ENCODE measurements at regions not wholly inside any gene's neighbourhood (a gene's known extent, or its start where the extent isn't known, plus 50 kb on each side); places are given as distances from the start of the nearest gene placed in this dataset.
"Not testable (repeated sequence)": the region's sequence is repeated elsewhere in the genome, so short reads cannot be mapped to it uniquely, and the experiment has no call there.

DNA sequence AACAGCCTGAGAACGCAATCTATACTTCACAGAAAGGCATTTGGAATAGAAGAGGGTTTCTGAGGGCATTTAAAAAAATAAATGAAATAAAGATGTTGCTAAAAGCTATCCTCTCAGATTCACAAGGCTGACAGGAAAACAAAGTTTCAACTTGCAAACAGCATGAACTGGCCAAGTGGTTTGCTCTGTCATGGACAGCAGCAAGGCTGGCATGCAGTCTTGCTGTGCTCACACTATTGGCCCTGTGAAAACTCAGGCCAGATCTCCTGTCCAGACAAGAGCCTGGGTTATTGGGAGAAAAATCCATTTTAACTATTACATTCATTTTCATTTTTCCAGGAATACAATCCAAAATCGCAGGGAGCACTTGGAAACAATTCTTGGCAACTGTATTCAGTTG lies 506.2 kb upstream of the SLC35B3 start:
- no peak for DNase-seq

DNA sequence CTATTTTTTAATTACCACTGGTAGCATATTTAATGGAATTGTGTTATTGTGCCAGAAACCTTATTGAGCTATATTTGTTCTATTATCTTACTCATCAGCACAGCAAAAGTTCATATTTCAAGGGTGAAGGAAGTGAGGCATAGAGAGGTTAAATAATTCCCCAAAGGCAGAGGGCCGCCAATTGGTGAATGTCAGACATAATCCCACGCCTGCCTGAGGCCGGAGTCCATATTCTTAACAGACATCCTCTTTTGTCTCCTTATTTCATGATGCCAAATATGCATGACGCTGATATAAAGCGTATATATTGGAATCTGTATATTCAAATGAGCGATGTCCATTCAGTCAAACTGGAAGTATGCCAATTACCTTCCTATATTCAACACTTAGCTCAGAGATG lies 505.0 kb upstream of the SLC35B3 start:
- no peak for DNase-seq

DNA sequence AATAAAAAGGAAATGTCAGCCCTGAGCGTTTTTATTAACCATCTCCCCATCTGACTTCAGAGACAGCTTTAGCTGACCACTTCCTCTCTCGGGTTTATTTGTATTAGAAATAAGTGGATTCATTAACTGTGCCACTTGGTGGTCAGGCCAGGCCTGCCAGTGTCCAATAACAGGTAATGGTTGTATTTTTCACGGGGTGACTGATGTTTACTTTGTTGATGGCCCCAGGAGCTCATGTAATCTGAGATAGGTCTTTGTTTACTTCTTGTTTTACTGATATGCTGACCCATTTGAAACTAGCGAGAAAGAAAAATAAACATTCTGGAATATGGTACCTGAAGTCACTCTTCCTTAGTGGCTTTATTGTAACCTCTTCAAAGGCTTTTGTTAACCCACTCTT lies 504.3 kb upstream of the SLC35B3 start:
- no peak for DNase-seq

DNA sequence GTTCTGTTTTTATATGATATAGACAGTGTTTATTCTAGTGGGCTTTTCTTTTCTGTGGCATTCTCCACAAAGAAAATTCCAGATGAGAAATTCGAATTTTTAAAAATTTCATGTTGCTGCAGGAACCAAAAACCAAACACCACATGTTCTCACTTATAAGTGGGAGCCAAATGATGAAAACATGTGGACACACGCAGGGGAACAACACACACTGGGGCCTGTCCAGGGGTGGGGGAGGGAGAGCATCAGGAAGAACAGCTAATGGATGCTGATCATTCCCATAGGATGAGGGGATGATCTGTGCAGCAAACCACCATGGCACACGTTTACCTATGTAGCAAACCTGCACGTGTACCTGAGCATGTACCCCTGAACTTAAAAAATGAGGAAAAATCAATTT lies 499.0 kb upstream of the SLC35B3 start:
- DNase-seq, result no peak

DNA sequence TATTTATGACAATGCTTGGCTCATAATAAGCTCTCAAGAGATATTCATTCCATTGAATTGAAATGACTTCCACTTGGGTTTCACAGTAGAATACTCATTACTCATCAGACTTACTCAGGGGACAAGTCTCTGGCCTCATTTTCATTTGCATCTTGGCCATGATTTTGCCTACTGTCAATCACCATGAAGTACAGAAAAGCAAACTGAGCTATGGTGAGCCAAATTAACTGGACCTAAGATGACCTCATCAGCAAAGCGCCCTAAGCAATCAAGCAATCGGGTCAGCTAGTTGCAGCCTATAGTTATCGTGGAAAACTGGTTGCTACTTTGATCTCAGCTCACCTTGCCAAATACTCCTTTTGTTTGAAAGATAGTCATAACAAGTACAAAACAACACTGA lies 494.7 kb upstream of the SLC35B3 start:
- no peak for DNase-seq

DNA sequence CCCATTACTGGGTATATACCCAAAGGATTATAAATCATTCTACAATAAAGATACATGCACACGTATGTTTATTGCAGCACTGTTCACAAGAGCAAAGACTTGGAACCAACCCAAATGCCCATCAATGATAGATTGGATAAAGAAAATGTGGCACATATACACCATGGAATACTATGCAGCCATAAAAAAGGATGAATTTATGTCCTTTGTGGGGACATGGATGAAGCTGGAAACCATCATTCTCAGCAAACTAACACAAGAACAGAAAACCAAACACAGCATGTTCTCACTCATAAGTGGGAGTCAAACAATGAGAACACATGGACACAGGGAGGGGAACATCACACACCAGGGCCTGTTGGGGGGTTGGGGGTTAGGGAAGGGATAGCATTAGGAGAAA lies 484.9 kb upstream of the SLC35B3 start:
- DNase-seq, result not testable (repeated sequence)

DNA sequence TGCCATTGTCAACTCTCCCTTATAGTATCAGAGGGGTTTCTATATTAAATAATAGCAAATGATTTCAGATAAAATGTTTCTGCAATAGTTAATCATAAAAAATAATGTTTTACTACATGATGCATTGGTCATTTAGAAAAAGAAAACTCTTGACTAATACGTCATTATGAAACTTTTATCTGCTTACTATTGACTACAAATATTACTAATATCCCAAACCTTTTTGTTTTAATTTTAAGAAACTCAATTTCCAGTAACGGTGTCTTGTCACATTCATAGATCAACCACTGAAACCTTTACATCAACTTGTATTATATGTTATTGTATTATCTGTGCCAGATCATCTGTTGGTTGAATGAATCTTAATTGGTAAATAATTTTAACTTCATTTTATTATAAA lies 482.9 kb upstream of the SLC35B3 start:
- DNase-seq, result no peak

DNA sequence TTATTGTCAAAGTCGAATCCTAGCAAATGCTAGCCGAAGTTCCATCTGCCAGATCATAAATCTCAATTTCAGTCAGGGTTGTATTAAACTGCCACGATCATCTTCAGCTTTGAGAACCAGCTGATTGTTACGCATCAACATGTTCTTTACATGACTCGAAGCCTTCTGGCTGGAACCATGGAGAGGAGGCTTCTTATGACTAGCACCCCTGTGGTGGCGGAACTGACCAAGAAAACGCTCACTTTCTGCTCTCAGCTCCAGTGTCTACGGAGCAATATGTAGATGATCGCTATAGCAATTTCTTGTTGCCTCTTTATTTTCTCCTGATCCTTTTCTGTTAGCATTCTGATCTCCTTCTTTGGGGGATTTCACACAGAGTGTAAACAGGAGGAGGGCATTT lies 479.4 kb upstream of the SLC35B3 start:
- no peak for DNase-seq

DNA sequence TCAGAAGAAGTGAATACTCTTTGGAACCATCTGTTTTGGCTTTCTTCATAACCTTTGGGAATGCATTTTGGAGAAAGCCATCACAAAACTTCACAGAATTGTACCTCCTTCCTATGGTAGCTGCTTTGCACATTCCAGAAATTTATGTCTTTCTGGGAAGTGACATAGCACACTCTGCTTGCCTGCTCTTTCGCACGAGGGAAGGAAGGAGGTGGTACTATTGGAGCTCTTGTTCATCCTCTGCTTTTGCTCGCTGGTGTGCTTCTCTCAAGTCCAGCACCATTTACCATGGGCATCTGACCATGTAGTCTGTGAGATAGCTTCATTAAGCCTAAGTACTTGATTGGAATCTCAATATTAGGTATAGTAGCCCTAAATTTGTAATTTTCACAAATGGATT lies 473.3 kb upstream of the SLC35B3 start:
- no peak for DNase-seq

DNA sequence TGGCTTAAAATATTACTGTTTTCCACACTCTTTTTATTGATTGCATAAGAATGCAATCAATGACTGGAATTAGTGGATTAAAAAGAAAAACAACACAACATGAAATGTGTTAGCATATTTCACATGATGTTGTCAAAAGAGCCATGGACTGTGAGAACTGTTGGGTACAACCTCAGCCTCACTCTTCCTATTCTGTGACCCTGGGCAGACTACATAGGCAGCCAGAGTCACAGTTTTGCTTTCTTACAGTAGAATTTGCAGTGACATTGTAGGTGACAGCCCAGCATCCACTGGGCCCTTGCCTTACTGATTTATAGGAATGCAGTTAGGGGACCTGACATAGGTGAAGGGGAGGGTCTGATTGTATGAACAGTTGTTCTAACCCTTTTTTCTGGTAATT lies 471.4 kb upstream of the SLC35B3 start:
- no peak for DNase-seq

DNA sequence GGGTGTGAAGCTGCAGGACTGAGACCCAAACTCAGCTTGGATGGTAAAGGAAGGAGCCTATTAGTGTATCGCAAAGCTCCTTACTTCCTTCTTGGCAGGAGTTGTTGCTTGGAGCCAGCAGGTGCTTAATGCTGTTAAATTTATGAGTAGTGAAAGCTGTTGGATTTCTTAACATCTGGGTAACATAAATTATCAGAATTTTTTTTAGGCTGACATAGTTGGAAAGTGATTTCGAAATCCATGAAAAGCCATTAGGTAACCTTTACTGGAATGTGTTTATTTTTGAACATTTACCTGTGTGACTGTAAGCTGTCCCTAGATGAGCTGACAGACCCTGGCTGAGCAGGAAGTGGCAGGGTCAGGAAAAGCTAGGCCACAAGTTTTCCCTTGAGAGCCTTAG lies 470.4 kb upstream of the SLC35B3 start:
- DNase-seq, result no peak

DNA sequence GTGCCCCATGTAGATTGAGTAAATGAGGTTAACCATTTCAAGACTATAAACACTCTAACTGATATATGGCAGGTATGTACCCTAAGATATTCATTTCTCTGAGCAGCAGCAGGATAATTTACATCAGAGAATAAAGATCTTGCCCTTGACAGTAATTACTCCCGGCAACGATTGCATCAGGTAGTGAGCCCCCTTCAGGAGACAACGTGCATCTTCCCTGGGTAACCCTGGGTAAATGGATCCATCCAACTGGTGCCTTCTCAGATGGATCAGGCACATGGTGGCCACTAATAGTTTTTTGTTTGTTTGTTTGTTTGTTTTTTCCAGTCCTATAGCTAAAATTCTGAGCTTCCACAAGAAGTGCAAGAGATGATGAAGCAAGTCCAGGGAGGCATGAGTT lies 469.4 kb upstream of the SLC35B3 start:
- DNase-seq, result no peak

DNA sequence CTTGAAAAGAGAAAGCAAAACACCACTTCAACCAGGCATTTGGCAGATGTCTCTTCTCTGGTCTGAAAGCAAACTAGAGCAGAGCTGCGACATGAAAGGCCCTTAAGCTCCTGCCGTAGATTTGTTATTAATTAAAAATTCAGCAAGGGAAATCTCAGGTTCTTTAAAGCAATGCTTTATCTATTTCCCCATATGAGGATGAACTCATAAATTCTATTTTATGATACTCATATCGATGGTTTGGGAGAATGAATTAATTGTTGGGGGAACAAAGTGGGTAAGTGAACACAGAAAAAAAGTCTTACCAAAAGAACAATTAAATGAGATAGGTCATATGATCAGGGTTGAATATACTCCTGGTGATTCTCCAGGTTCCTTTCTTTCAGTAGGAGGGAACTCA lies 464.7 kb upstream of the SLC35B3 start:
- no peak for DNase-seq

DNA sequence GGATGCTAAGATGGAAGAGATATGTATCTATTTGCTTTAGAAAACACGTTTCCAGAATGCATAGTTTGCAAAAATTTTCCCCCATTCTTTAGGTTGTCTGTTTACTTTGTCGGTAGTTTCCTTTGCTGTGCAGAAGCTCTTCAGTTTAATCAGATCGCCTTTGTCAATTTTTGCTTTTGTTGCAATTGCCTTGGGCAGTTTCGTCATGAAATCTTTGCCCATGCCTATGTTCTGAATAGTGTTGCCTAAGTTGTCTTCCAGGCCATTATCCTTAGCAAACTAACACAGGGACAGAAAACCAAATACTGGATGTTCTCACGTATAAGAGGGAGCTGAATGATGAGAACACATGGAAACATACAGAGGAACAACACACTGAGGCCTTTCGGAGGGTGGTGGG lies 454.2 kb upstream of the SLC35B3 start:
- DNase-seq, result no peak

DNA sequence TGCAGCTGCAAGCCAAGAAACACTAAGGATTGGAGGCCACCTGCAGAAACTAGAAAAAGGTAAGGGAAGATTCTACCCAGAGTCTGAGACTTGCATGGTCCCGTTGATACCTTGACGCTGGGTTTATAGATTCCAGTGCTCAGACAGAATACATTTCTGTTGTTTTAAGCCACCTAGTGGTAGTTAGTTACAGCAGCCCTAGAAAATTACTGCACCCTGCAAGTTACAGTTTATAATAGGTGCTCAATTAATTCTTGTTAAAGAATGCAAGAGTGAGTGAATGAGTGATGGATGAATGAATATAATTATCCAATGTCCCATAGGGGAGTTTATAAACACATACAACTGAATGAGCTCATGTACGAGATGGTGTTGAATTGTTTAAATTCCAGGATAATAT lies 453.1 kb upstream of the SLC35B3 start:
- no peak for DNase-seq

DNA sequence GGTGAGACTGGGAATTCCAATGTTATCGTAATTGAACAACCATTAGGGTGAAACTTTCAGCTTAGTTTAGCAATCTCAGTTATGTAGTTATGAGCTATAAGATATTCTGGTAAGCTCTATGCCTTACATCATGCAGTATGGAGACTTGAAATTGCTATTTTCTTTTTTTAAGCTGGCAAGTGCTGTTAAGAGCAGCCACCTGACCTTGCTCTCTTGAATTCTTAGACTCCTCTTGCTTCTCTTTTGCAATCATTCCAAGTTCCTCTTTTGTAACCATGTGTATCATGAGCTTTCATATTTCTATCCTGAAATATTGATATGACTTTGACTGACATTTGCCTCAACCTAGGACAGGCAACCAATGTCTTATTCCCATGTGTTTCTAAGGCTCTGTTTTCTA lies 446.3 kb upstream of the SLC35B3 start:
- DNase-seq, result no peak

DNA sequence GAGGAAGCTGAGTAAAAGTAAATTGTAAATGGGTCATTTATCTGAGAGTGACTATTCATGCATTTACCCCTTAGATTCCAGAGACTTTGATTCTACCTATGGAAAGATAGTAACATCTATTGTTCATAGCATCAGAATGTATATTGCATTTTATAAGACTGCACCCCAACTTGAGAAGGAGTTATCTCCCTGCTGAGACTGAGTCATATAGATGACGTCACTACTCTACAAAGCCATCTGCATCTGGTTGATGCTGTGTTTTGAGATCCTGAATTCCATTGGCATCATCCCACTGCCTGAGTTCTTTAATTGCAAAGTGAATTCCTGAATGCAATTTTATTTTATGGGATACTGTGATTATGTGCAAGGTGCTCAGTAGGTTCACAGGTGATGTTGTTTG lies 444.0 kb upstream of the SLC35B3 start:
- DNase-seq, result no peak

DNA sequence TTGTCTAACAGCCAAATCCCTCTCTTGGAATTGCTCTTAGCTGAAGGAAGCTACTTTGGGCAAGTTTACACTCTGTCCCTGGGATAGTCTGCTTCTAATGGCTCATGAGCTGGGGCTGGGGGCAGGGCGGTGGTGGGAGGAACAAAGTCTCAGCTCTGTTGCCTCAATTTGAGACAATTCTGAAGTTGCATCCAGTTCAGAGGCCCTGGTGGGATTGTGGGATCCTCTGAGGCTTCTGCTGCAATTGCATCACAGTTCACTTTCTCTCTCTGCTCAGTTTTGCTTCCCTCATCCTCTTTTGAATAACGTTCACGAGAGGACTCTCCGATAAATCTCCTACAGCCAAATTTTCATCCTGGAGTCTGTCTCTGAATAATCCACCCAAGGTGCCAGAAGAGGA lies 440.6 kb upstream of the SLC35B3 start:
- no peak for DNase-seq

DNA sequence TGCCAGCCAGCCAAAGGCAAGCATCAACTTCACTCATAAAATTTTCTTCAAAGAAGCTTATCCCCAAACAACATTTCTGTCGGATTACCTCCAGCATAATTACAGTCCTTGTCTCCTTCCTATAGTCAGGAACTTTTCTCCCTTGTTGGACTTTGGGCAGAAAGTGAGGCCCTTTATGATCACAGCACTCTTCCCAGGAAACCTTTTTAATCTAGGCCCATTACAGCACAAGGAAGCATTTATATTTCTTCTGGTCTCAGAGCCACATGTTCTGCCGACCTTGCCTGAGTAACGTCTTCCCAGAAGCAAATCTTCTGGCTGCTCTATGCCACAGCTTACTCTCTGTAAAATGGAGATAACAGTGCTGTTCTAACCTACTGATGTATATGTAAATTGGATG lies 437.2 kb upstream of the SLC35B3 start:
- DNase-seq, result no peak

DNA sequence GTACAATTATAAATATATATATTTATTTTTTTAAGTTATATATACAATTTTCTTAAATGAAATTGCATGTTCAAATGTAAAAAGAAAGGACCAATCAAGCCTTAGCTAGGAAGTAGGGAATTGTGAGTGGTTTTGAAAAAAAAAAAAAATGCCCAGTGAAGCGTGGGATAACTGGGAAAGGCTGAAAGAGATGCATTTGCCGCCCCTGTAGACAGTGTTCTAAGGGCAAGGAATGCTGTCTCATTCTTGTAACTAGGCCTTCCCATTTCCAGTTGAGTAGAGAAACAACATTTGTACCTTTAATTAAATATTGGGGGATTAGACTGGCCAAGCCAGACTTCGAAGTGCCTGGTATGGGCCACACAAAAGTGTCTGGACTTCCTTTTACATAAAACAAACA lies 430.1 kb upstream of the SLC35B3 start:
- DNase-seq, result no peak

DNA sequence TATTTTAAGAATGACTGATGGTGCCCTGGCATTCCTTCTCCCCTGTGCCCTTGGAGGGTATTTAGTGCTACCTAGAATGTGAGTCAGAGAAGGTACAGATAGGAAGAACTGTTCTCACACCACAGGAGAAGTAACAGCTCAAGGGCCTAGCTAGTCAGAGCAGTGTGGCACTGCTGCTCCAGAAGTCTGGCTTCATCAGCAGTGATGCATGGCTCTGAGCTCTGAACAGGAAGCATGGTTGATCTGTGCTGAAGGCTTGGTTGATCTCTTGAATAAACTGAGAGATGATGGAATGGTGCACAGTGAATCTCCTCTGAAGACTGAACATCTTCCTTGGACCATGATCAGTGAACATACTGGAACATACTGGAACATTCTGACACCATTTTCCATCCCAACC lies 425.3 kb upstream of the SLC35B3 start:
- no peak for DNase-seq

DNA sequence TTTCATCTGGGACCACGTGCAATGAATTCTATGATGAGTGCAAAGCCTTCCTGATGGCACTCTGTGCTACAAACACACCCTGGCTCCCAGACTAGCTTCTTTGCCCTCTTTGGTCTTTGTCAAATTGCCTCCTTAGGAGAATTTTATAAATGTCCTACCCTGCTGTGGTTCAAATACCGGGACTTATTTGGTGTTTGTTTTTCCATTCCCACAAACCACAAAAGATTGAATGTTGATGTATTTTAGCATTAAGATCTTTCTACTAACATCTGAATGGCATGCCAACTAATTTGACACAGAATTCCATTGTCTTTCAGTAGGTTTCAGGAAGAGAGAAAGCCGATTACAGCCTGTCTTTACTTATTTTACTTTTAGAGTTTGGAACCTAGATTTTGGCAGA lies 424.2 kb upstream of the SLC35B3 start:
- no peak for DNase-seq

DNA sequence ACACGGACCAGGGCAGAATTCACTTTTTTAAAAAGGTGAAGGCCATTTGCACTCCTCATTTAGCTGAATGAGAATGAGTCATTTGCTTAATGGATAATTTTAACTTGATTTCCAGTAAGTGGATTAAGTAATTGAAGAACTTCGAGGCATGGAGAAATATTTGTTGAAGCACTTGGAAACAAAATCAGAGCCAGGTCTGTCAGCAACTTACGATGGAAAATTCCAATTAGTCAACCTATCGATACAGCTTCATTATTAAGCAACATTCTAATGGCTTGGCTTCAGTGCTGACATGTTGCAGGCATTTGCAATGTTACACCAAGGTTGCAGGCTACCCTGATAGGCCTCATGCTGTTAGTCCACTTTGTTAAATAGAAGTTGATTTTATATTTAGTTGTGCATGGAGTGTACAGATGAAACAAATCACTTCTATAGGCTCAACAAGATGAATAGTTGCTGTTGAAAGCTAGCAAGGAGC lies 423.5 kb upstream of the SLC35B3 start:
- no peak for DNase-seq

DNA sequence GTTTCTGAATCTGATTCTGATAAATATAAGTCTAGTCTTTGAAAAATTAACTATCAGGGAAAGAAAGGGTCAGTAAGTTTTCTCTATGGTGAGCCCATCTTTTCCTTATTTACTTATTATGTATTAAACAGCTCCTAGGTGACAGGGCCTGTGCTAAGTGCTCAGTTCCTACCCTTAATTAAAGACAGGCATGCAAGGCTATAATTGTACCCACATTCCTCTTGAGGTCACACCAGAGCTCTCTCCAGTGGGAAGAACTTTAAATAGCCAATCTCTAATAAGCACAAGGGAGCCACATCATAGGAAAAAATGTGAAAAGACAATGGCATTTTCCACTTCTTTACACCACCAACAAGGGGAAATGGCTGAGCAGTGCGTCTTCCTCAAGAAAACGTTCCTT lies 421.8 kb upstream of the SLC35B3 start:
- no peak for DNase-seq

DNA sequence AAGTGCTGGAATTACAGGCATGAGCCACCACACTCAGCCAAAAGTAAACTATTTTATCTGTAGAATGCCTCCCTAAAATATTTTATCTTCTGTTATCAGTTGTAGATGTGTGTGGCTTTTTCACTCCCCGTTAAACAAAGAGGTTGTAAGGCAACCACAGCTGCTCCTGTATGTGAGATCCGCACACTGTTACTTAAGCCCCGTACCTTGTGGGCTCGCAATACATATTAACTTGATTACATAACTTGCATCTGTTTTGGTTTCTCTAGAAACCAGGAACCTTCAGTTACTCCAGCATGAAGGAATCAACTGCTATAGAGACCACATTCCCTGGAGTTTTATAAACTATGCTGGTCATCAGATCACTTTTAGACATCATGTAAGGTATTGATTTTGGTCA lies 420.1 kb upstream of the SLC35B3 start:
- DNase-seq, result no peak

DNA sequence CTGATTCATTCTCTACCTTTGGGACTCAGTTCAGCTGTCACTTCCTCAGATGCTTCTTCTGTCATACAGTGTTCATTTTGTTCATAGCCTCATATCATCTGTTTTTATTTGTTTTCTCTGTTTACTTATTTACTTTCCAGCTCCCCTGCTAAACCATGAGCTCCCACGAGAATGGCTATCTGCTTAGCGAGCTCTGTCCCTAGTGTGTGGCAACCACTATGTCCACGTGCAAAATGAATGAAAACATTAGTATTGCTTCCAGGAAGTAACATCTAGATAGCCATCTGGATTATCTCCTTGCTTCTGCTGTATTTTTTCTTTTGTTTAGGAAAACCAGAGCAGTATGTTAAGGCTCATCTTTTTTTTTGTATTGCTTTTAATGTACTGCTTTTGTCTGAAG lies 417.0 kb upstream of the SLC35B3 start:
- DNase-seq, result no peak

Measured in activated CD8-positive, alpha-beta memory T cell treated with anti-CD3 and anti-CD28 coated beads, Interleukin-2, amount 50 U/mL, for 4 hours (primary cell).